HG03571 (cell line): ENCODE measurements at regions not wholly inside any gene's neighbourhood (a gene's known extent, or its start where the extent isn't known, plus 50 kb on each side); places are given as distances from the start of the nearest gene placed in this dataset.

ENCODE experiments used
- ATAC-seq: cut with Tn5 transposase; IDR thresholded peaks from one replicate; pipeline ENCODE4 v1.9.1; 2021; ENCODE audit not compliant: unreplicated experiment

DNA sequence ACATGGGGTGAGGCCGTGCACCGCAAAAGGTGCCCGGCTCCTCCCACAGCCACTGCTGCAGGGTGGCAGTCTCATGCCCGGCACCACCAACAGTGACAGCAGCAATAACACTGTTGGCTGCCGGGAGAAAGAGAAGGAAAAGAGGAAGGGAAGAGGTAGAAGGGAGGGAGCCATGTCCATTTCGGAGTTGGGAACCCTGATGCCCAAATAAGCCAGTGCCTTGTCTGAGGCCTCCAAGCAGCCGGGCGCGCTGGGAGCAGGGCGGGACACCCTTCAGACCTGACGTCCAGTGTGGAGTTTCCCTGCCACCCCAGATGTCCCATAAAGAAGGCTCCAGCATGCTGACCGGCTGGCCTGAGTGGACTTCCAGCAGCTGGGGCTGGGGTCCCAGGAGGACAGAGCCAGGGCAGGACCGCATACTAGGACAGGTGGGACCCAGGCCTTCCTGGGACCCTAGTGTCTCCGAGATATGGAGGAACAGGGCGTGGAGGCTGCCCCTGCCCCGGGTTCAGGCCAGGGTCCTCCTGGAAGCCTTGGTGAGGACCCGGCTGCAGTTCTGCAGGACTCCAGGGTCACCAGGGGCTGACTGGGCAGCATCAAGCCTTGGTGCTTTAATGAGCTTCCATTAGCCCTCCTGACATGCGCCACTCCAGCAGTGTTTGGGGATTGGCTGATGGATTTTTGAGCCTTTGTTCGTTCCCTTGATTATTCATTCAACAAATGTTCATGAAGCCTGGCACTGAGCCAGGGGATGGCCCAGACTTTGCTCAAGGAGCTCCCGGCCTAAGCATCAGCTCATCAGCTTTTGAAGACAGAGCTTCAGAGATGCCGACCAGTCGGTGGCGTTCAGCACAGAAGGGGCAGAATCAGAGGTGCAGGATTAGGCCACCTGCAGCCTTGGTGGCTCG lies 223.6 kb upstream of the CIBAR2 start:
- no peak for ATAC-seq

DNA sequence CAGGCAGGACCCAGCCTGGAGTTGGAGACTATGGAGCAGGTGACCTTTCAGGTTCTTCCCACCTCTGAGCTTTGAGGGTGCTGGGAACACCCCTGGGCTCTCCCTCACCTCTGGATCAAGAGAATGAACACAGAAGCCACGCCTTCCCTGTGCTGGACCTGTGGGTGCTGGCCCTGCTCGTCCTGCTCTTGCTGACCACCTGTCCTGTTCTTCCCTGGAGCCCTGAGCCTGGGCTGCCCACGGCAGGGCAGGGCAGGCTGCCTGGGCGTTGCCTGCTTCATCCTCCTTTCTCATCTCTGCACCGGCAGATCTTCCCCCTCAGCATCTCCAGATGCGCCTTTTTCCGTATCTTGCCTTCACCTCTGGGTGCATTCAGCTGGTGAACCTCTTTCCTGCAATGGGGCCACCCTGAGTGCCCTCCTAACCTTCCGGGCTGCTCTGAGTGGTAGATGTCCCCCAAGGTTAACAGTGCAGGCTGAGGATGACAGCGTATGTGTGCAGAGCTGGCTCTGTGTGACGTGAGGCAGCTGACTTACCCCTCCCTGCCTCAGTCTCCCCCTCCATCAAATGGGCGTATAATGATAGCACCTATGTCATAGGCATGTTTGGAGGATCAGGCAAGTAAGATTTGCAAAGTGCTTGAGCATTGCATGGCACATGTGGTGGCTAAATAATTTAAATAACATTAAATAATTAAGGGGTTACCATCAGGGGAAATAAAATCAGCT lies 225.8 kb upstream of the CIBAR2 start:
- no peak for ATAC-seq

DNA sequence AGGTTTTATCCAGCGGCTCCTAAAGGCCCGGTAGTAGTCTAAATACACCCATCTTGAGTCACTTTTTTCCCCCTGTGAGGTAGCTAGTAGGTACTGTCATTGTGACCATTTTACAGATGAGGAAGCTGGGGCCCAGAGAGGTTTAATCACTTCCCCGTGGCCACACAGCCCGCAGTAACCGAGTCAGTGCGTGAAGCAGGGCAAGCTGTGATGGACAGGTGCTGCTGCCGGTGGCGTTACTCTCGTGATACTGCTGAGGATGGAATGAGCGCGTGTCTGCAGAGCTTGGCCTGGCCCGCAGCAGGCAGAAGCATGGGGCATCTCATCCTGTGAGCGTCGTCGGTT lies 226.3 kb upstream of the CIBAR2 start:
- no peak for ATAC-seq

DNA sequence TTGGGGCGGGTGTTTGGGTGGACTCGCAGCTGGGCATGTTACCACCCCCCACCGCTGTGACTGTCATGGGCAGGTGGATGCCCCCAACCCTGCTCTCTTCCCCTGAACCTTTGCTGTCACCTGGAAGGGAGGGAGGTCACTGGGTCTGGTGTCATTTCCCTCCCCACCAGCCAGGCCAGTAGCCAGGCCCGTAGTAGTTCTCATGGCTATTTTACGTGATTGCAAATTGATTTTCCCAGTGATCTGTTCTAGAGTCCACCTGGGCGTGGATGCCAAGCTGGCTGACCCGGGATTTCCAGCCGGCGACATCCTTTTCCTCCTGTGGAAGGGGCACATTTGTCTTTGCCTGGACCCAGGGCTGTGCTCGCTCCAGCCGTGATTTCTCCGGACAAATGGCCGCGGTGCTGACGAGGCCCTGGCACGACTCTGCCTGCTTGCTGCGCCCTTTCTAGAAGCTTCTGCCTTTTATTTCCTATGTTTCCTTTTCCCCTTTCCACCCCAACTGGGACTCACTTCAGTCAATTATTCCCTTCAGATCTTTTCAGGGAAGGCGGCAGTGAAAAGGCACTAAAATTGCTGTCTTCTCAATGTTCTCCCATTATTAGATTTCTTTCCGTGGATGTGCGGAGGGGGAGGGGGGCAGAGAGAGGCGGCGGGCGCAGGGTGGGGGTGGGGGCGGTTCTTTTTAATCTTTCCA lies 226.9 kb upstream of the CIBAR2 start:
- no peak for ATAC-seq

DNA sequence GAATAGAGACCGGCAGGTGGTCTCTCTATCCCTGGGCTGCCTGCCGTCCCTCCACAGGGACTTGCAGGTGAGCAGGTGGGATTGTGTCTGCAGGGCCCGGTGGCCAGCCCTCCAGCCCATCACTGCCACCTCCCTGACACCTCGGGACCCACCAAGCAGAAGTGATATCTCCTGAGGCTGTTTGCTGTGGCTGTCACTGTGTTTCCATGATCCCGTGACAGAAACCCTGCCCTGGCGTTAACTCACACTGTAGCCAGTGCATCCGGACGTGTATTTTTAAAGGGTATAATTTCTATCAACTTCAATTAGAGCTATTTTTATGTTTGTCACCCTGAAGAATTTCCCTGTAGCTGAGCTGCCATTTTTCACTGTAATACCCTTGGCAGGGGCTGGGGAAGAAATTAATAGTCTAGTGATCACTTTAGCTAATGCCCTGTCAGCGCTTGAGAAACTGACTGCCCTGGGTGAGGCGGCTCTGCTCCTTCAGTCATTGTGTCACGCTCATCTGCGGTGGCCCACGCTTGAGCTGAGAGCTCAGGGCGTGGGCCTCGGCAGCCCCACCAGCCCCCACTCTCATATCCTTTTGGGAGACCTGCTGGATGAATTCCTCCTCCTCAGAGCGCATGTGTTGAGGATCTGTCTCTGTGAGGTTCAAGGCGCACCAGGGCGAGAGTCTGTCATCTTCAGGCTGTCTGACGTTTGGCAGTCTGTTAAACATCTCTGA lies 229.9 kb upstream of the CIBAR2 start:
- ATAC-seq, result no peak

DNA sequence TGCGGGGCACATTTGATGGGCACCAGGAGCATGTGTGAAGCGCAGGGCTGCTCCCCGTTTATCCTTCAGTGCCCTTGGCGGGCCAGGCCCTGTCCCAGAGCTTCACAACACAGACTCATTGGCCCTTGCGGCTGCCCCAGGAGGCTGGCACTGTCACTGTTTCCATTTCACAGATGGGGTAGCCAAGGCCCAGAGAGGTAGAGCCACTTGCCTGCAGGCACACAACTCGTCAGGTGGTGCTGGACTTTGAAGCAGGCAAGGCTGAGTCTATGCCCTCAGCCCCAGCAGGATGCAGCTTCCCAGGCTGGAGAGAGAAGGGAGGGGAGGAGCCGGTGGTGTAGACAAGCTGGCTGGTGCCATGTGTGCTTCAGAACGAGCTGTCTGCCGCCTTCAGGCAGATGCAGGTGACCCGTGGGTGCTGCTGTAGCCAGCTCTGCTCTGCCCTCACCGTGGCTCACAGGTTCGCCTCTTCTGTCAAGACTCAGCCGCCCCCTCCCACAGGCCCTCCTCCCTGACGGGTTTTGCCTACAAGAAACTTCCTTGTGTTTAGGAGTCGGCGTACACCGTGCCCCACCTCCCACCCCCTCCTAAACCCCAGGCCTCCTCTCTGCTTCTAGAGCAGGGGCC lies 232.3 kb upstream of the CIBAR2 start:
- ATAC-seq, result no peak

DNA sequence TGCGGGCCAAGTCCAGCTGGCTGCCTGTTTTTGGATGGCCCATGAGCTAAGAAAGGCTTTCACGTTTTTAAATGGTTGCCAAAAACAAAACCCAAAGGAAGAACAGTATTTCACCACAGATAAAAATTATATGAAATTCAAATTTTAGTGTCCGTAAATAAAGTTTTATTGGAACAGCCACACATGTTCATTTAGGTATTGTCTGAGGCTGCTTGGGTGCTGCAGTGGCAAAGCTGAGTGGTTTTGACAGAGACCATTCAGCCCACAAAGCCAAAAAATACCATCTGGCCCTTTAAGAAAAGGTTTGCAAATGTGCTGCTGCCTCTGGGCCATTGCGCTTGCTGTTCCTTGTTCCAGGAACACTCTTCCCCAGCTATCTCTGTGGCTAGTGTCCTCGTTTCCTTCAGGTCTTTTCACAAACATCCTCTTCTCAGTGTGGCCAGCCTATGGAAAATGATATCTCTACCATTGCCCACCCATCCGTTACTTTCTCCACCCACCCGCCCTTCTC lies 232.9 kb upstream of the CIBAR2 start:
- ATAC-seq, result no peak

DNA sequence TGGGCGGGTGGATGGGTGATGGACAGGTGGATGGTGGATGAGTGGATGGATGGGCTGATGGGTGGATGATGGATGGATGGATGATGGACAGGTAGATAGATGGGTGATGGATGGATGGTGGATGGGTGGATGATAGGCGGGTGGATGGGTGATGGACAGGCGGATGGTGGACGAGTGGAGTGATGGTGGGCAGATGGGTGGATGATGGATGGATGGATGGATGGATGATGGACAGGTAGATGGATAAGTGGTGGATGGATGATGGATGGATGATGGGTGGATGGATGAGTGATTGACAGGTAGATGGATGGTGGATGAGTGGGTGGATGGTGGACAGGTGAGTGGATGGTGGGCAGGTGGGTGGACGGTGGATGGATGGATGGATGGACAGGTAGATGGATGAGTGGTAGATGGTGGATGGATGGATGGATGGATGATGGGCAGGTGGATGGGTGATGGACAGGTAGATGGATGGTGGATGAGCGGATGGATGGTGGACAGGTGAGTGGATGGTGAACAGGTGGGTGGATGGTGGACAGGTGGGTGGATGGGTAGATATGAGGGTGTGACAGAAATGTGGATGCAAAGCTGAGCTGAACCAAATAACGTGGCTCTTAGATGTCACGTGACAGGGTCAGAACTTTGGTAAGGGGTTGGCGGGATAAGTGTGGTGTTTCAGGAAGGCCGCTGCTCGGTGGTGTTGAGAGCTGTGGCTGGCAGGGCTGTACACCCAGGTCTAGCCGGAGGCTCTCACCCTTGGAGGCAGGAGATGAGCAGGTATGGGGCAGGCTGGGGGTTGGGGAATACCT lies 234.3 kb upstream of the CIBAR2 start:
- ATAC-seq, result no peak

DNA sequence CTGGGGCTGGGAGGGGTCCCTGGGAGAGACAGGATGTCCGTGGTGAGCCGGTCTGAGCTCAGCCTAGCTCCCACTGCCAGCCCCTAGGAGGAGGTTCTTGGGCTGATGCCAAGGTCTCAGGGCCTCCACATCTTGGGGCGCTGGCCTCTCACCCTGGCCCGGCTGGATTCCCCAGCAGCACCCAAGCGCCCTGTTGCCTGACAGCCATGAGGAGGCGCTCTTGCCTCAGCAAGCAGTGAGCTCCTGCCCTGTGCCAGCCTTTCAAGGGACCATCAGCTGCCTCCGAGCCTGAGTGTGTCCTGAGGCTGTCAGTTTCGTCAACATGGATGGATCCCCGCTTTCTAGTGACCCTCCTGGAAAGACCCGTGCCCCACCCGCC lies 234.9 kb upstream of the CIBAR2 start:
- no peak for ATAC-seq

DNA sequence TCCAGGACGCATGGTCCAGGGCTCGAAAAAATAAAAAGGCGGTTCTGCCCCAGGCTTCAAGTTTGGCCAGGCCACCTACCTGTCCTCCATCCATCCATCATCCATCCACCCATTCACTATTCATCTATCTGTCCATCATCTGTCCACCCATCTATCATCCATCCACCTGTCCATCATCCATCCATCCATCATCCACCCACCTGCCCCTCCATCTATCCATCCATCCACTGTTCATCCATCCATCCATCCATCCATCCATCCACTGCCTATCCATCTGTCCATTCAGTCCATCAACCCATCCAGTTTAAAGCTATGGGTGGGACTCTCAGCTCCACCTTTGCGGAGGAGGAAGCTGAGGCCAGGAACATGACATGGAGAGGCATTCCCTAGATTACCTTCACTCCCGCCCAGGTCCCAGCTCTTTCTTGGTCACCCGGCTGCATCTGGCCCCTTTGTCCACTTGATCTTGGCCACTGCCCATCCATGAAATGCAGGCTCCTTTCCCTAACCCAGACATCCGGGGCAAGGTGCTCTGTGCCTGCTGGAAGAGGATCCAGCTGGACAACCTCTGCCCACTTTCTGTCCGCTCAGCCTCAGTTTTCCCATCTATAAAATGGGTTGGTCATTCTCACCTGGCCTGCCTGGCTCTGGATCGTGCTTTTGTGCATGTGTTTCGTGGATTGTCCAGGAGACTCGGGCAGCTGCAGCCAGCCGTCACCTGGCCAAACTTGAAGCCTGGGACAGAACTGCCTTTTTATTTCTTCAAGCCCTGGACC lies 236.0 kb upstream of the CIBAR2 start:
- ATAC-seq, result no peak

DNA sequence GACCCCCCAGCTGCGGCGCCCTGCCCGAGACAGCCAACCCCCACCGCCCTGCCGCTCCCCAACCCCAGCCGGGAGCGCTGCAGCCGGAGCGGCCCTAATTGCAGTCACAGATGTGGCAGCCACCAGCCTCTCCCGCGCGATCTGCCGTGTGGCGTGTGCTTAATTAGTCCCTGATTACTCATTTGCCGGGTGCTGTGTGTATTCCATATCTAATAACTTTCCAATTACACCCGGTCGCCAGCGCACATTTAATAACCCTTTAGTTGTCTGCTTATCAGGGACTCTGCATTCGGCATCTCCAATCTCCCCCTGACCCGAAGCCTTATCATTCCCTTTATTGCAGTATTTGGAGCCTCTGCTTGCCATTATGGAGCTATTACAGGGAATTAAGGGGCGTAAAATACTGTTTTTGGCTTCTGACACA lies 236.7 kb upstream of the CIBAR2 start:
- no peak for ATAC-seq

DNA sequence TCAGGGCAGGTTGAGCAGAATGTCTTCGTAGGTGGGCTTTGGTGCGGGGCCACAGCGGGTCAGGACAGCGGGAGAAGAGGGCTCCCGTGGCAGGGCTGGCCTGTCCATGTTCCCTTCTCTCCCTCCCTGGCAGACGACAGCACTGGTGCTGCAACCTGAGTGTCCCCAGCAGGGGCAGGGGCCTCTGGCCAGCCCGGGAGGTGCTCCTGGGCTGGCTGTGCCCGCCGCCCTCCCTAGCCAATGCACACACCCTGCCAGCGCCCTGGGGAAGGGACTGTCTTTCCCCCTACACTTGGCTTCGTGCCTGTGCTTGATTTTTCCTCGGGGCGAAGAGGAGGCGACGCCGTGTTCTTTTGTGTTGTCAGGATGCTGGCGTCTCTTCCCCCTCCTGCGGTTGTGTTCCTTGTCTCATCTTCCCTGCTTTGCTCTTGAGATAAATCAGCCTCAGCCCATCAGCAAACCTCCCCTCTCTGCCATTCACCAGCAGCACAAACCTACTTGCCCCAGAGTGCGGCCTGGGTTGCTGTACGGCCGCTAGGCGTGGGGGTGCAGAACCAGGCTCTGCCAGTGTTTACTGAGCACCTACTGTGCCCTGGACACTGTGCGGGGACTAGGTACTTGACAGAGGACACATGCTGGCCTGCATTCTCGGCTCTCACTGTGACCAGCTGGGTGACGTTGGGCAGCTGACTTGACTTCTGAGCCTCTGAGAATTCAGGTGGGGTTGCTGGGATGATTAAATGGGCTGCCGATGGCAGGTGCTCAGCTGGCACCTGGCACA lies 237.3 kb upstream of the CIBAR2 start:
- no peak for ATAC-seq

DNA sequence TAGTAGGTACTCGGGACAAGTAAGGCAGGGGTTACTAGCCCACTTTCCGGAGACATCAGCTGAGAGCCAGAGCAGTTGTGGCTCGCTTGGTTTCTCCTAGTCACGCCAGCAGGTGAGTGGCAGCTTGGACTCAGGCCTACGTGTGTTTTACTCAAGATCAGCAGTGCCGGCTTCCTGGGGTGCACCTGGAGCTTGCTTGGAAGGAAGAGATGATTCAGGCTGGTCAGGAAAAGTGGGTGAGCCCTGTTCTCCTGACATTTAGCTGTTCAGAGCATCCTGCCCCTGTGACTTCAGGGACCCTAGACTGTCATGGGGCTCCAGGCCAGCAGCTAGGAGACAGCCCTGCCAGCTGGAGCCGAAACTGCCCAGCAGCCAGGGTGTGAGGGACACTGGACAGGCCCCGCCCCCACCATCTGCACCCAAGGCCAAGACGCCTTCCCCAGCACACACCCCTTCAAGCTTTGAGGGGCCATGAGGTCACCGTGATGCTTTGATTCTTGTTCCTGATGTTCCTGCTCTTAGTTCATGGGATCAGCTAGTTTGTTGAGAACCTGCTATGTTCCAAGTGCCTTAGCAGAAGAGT lies 238.0 kb upstream of the CIBAR2 start:
- no peak for ATAC-seq

DNA sequence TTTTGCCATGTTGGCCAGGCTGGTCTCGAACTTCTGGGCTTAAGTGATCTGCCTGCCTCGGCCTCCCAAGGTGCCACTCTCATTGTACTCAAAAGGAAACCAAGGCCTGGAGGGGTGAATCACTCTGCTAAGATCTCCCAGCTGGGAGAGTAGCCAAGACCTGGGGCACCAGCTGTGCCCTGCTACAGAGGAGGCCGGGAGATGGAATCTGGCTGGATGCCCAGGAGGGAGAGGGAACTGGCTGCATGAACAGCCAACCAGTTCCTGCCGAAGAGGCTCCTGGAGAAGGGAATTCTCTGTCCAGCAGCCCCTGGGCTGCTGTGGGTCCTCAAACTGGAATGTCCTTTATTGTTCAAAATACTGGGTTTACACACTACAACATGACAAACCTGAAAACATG lies 238.7 kb upstream of the CIBAR2 start:
- ATAC-seq, result no peak

DNA sequence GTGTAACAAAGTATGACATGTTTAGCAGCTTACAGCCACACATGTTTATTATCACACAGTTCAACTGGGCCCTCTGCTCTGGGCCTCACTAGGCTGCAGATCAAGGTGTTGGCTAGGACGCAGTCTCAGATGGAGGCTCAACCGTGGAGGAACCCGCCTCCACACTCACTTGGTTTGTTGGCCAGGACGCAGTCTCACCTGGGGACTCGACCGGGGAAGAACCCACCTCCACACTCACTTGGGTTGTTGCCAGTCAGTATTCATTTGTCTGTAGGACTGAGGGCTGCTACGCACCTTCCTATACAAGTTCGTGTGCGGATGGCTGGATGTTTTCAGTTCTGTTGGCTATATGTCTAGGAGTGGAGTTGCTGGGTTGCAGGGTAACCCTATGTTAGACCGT lies 240.7 kb upstream of the CIBAR2 start:
- no peak for ATAC-seq

DNA sequence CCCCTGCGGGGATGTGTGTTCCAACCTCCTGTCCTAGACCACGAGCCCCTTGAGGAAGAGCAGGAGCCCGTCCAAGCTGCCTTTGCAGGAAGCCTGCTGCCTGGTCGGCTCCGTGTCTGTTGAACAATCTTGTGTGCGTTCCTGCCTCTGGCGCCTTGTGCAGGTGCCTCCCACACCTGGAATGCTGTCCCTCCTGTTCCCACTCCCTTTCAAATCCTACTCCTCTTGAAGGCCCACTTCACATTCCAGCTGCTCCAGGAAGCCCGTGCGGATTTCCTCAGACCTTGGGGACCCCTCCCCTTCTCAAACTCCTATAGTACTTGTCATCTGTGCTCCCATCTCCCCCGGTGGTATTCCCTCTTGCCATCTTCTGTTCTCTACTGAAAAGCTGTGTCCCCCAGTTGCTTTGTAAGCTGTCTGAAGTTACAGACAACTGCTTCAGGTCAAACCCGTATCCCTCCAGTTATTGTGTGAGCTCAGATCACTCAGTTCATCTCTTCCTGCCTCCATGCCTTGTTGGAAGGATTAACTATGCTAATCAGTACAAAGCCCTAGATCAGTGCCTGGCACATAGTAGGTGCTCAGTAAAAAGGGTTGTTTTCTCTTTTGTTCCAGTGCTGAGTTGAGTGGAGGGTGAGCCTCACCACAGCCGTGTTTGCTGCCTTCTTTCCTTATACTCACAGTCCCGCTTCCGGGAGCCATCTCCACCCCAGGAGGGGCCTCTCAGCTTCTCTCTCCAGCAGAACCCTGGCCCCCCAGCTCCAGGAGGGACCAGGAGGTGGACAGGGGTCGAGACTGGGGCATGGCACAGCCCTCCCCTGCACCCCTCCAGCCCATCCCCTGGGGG lies 241.8 kb upstream of the CIBAR2 start:
- no peak for ATAC-seq
